HCT116 (cell line): ENCODE measurements at regions not wholly inside any gene's neighbourhood (a gene's known extent, or its start where the extent isn't known, plus 50 kb on each side); places are given as distances from the start of the nearest gene placed in this dataset.

Experiments used
- CEBPB ChIP-seq: IDR thresholded peaks from 2 replicates; pipeline ENCODE4 v1.6.1; 2012; ENCODE audit warnings: low read depth
- EZH2phosphoT487 ChIP-seq: fragments of 200-600 bp; IDR thresholded peaks from 2 replicates; pipeline ENCODE4 v1.6.1; 2018; ENCODE audit warnings: antibody characterized with exemption, borderline replicate concordance
- POLR2AphosphoS5 ChIP-seq: IDR thresholded peaks from 2 replicates; pipeline ENCODE4 v1.6.1; 2011; ENCODE audit warnings: mild to moderate bottlenecking, low read depth, low read length, moderate library complexity
- SIN3A ChIP-seq: IDR thresholded peaks from 2 replicates; pipeline ENCODE4 v1.6.1; 2012; ENCODE audit warnings: low read depth
- SP1 ChIP-seq: IDR thresholded peaks from 2 replicates; pipeline ENCODE4 v1.6.1; 2012; ENCODE audit warnings: low read depth
- TF ChIP-seq, protein P1 (sequence below), 3 experiments: fragments of 200-600 bp in 1 of 3; sonication (generic) in 1 of 3; IDR thresholded peaks in 2 of 3; conservative IDR thresholded peaks in 1 of 3; 2 replicates each; pipeline ENCODE4 v1.5.1; 2012 to 2017; ENCODE audit warnings: low read depth in 2 of 3, low read length in 2 of 3, antibody characterized with exemption in 1 of 3, borderline replicate concordance in 1 of 3, control low read depth in 1 of 3, mild to moderate bottlenecking in 1 of 3, mixed read lengths in 1 of 3, mixed run types in 1 of 3, moderate library complexity in 1 of 3; ENCODE audit not compliant: insufficient read depth in 1 of 3
- TF ChIP-seq, protein P2 (sequence below): IDR thresholded peaks from 2 replicates; pipeline ENCODE4 v1.6.1; 2011; ENCODE audit warnings: mild to moderate bottlenecking, low read length, moderate library complexity; ENCODE audit not compliant: insufficient replicate concordance; ENCODE audit errors: extremely low read depth
- TF ChIP-seq, protein P3 (sequence below): IDR thresholded peaks from 2 replicates; pipeline ENCODE4 v1.6.1; 2012; ENCODE audit warnings: low read depth
- TF ChIP-seq, protein P4 (sequence below): IDR thresholded peaks from 2 replicates; pipeline ENCODE4 v1.6.1; 2012

DNA sequence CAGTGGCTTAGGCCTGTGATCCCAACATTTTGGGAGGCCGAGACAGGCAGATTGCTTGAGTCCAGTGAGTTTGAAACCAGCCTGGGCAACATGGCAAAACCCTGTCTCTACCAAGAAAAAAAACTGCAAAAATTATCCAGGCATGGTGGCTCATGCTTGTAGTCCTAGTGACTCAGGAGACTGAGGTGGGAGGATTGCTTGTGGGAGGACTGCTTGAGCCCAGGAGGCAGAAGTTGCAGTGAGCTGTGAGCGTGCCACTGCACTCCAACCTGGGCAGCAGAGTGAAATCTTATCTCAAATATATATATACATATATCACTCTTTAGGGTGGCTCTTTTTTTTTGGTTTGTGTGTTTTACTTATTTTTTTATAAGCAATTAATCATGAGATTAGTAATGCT, 83.7 kb upstream of the WDR72 start:
- TF ChIP-seq SIN3A (no peak), CEBPB (no peak), EZH2phosphoT487 (no peak), POLR2AphosphoS5 (no peak), SP1 (no peak)
- TF ChIP-seq, protein P1, sequence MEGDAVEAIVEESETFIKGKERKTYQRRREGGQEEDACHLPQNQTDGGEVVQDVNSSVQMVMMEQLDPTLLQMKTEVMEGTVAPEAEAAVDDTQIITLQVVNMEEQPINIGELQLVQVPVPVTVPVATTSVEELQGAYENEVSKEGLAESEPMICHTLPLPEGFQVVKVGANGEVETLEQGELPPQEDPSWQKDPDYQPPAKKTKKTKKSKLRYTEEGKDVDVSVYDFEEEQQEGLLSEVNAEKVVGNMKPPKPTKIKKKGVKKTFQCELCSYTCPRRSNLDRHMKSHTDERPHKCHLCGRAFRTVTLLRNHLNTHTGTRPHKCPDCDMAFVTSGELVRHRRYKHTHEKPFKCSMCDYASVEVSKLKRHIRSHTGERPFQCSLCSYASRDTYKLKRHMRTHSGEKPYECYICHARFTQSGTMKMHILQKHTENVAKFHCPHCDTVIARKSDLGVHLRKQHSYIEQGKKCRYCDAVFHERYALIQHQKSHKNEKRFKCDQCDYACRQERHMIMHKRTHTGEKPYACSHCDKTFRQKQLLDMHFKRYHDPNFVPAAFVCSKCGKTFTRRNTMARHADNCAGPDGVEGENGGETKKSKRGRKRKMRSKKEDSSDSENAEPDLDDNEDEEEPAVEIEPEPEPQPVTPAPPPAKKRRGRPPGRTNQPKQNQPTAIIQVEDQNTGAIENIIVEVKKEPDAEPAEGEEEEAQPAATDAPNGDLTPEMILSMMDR (IDR thresholded peaks at IDR 0.05 in 2 of 3, conservative IDR thresholded peaks at IDR 0.05 in 1 of 3; ENCODE audit: borderline replicate concordance in 1 of 3, insufficient read depth in 1 of 3, low read depth in 2 of 3, low read length in 2 of 3), result no peak
- TF ChIP-seq, protein P2, sequence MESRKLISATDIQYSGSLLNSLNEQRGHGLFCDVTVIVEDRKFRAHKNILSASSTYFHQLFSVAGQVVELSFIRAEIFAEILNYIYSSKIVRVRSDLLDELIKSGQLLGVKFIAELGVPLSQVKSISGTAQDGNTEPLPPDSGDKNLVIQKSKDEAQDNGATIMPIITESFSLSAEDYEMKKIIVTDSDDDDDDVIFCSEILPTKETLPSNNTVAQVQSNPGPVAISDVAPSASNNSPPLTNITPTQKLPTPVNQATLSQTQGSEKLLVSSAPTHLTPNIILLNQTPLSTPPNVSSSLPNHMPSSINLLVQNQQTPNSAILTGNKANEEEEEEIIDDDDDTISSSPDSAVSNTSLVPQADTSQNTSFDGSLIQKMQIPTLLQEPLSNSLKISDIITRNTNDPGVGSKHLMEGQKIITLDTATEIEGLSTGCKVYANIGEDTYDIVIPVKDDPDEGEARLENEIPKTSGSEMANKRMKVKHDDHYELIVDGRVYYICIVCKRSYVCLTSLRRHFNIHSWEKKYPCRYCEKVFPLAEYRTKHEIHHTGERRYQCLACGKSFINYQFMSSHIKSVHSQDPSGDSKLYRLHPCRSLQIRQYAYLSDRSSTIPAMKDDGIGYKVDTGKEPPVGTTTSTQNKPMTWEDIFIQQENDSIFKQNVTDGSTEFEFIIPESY, result no peak
- TF ChIP-seq, protein P3, sequence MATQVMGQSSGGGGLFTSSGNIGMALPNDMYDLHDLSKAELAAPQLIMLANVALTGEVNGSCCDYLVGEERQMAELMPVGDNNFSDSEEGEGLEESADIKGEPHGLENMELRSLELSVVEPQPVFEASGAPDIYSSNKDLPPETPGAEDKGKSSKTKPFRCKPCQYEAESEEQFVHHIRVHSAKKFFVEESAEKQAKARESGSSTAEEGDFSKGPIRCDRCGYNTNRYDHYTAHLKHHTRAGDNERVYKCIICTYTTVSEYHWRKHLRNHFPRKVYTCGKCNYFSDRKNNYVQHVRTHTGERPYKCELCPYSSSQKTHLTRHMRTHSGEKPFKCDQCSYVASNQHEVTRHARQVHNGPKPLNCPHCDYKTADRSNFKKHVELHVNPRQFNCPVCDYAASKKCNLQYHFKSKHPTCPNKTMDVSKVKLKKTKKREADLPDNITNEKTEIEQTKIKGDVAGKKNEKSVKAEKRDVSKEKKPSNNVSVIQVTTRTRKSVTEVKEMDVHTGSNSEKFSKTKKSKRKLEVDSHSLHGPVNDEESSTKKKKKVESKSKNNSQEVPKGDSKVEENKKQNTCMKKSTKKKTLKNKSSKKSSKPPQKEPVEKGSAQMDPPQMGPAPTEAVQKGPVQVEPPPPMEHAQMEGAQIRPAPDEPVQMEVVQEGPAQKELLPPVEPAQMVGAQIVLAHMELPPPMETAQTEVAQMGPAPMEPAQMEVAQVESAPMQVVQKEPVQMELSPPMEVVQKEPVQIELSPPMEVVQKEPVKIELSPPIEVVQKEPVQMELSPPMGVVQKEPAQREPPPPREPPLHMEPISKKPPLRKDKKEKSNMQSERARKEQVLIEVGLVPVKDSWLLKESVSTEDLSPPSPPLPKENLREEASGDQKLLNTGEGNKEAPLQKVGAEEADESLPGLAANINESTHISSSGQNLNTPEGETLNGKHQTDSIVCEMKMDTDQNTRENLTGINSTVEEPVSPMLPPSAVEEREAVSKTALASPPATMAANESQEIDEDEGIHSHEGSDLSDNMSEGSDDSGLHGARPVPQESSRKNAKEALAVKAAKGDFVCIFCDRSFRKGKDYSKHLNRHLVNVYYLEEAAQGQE, result no peak
- TF ChIP-seq, protein P4, sequence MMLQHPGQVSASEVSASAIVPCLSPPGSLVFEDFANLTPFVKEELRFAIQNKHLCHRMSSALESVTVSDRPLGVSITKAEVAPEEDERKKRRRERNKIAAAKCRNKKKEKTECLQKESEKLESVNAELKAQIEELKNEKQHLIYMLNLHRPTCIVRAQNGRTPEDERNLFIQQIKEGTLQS, result no peak
